HEK293T (cell line): ENCODE measurements at regions not wholly inside any gene's neighbourhood (a gene's known extent, or its start where the extent isn't known, plus 50 kb on each side); places are given as distances from the start of the nearest gene placed in this dataset.
"Not testable (repeated sequence)": the region's sequence is repeated elsewhere in the genome, so short reads cannot be mapped to it uniquely, and the experiment has no call there.

Experiments used
- CTCF ChIA-PET: fragments of 350-600 bp; formaldehyde crosslinking; extraction: SDS; loops from one replicate; lab custom pipeline; 2021; ENCODE audit warnings: antibody characterized with exemption, inconsistent platforms; lab: Yijun Ruan, JAX
- POLR2A ChIA-PET: fragments of 350-600 bp; formaldehyde crosslinking; extraction: SDS; loops from one replicate; lab custom pipeline; 2020; ENCODE audit warnings: antibody characterized with exemption, inconsistent platforms; lab: Yijun Ruan, JAX
- DNase-seq: peaks from one replicate; pipeline ENCODE4 v3.0.0; 2012; ENCODE audit warnings: mixed read lengths; ENCODE audit errors: extremely low spot score
- ARNT ChIP-seq: fragments of 450-650 bp; IDR thresholded peaks from 2 replicates; pipeline ENCODE4 v1.6.1; 2017; ENCODE audit warnings: mild to moderate bottlenecking
- BHLHE40 ChIP-seq: fragments of 450-650 bp; IDR thresholded peaks from 2 replicates; pipeline ENCODE4 v1.6.1; 2016; ENCODE audit warnings: mild to moderate bottlenecking, moderate library complexity, borderline replicate concordance
- CTBP1 ChIP-seq: fragments of 450-650 bp; IDR thresholded peaks from 2 replicates; pipeline ENCODE4 v1.6.1; 2016; ENCODE audit warnings: borderline replicate concordance
- ELF4 ChIP-seq: fragments of 450-650 bp; IDR thresholded peaks from 2 replicates; pipeline ENCODE4 v1.6.1; 2017; ENCODE audit warnings: antibody characterized with exemption
- FOXA1 ChIP-seq: fragments of 450-650 bp; IDR thresholded peaks from 2 replicates; pipeline ENCODE4 v1.6.1; 2016; ENCODE audit warnings: mild to moderate bottlenecking
- FOXK2 ChIP-seq: fragments of 450-650 bp; IDR thresholded peaks from 2 replicates; pipeline ENCODE4 v1.6.1; 2016; ENCODE audit warnings: mild to moderate bottlenecking
- FOXM1 ChIP-seq: fragments of 450-650 bp; IDR thresholded peaks from 2 replicates; pipeline ENCODE4 v1.6.1; 2017; ENCODE audit warnings: mild to moderate bottlenecking, borderline replicate concordance
- HDGF ChIP-seq: fragments of 450-650 bp; IDR thresholded peaks from 2 replicates; pipeline ENCODE4 v1.6.1; 2017; ENCODE audit warnings: antibody characterized with exemption, borderline replicate concordance
- L3MBTL2 ChIP-seq: fragments of 450-650 bp; conservative IDR thresholded peaks from 2 replicates; pipeline ENCODE4 v1.6.1; 2016; ENCODE audit warnings: mild to moderate bottlenecking
- LEF1 ChIP-seq: fragments of 450-650 bp; IDR thresholded peaks from 2 replicates; pipeline ENCODE4 v1.6.1; 2017; ENCODE audit warnings: mild to moderate bottlenecking, borderline replicate concordance
- NFRKB ChIP-seq: fragments of 450-650 bp; IDR thresholded peaks from 2 replicates; pipeline ENCODE4 v1.6.1; 2016; ENCODE audit warnings: mild to moderate bottlenecking, moderate library complexity
- SP1 ChIP-seq: fragments of 450-650 bp; IDR thresholded peaks from 2 replicates; pipeline ENCODE4 v1.6.1; 2017
- SUZ12 ChIP-seq: fragments of 450-650 bp; IDR thresholded peaks from 2 replicates; pipeline ENCODE4 v1.6.1; 2016; ENCODE audit warnings: mild to moderate bottlenecking
- TARDBP ChIP-seq: fragments of 450-650 bp; IDR thresholded peaks from 2 replicates; pipeline ENCODE4 v1.6.1; 2016
- ZNF384 ChIP-seq: fragments of 450-650 bp; IDR thresholded peaks from 2 replicates; pipeline ENCODE4 v1.6.1; 2016
- TF ChIP-seq, protein P1 (sequence below): fragments of 450-650 bp; IDR thresholded peaks from 2 replicates; pipeline ENCODE4 v1.6.1; 2016

DNA sequence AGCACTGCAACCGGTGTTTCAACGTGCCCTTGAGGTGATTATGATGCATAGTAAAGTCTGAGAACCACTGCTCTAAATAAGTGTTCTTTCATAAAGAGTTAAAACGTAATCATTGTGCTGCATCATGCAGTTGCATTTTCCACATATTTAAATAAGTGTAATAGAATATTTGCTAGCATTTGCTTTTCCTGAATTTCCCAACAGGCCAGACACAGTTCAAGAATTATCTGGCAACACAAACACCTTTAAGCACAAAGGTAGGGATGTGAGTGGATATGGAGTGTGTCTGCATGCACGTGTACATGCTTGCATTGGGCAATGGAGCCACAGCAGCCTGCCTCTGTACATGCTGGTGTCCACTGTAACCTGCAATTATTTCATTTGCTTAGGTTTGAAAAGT, 193.6 kb upstream of the PIK3R1 start:
- ChIA-PET POLR2A (no interaction called here), CTCF (no interaction called here)
- TF ChIP-seq ARNT, result no peak
- TF ChIP-seq FOXM1, result no peak
- TF ChIP-seq, protein P1, sequence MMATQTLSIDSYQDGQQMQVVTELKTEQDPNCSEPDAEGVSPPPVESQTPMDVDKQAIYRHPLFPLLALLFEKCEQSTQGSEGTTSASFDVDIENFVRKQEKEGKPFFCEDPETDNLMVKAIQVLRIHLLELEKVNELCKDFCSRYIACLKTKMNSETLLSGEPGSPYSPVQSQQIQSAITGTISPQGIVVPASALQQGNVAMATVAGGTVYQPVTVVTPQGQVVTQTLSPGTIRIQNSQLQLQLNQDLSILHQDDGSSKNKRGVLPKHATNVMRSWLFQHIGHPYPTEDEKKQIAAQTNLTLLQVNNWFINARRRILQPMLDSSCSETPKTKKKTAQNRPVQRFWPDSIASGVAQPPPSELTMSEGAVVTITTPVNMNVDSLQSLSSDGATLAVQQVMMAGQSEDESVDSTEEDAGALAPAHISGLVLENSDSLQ, result no peak
- TF ChIP-seq ELF4, result no peak
- TF ChIP-seq L3MBTL2, result no peak
- no peak for TF ChIP-seq FOXA1
- no peak for TF ChIP-seq ZNF384
- no peak for TF ChIP-seq CTBP1
- no peak for TF ChIP-seq TARDBP
- no peak for TF ChIP-seq SUZ12
- no peak for TF ChIP-seq NFRKB
- no peak for TF ChIP-seq BHLHE40
- TF ChIP-seq SP1, result no peak
- no peak for TF ChIP-seq HDGF
- no peak for TF ChIP-seq FOXK2
- no peak for TF ChIP-seq LEF1
- DNase-seq, result no peak

DNA sequence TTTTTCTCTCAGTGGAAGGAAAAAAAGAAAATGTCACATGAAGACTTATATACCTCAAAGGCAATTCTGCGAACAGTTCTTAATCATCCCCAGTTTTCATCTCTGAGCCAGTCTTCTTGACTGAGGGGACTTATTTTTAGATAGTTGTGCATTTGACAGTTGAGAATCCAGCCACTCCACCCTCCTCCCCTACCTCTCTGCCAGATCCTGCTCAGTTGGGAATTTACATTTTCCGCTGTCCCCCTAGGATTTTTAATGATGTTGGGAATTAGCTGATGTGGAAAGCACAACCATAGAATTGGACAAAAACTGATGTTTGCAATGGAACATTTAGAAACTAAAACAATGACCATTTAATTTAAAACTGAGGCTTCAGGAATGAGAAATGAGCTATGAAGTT, 194.3 kb upstream of the PIK3R1 start:
- DNase-seq, result no peak
- POLR2A ChIA-PET, result no interaction called here
- CTCF ChIA-PET, result no interaction called here
- TF ChIP-seq FOXK2 (no peak), SUZ12 (no peak), TARDBP (no peak), ARNT (no peak), CTBP1 (no peak), FOXA1 (no peak), ELF4 (no peak), BHLHE40 (no peak), NFRKB (no peak), L3MBTL2 (no peak)
- TF ChIP-seq, protein P1, result no peak

DNA sequence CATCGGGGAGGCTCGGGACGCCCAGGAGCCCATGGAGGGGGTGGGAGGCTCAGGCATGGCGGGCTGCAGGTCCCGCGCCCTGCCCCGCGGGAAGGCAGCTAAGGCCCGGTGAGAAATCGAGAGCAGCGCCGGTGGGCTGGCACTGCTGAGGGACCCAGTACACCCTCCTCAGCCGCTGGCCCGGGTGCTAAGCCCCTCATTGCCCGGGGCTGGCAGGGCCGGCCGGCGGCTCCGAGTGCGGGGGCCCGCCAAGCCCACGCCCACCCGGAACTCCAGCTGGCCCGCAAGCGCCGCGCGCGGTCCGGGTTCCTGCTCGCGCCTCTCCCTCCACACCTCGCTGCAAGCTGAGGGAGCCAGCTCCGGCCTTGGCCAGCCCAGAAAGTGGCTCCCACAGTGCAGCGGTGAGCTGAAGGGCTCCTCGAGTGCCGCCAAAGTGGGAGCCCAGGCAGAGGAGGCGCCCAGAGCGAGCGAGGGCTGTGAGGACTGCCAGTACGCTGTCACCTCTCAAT, 195.0 kb upstream of the PIK3R1 start:
- POLR2A ChIA-PET, DNase-seq, CTCF ChIA-PET: not testable (repeated sequence)

DNA sequence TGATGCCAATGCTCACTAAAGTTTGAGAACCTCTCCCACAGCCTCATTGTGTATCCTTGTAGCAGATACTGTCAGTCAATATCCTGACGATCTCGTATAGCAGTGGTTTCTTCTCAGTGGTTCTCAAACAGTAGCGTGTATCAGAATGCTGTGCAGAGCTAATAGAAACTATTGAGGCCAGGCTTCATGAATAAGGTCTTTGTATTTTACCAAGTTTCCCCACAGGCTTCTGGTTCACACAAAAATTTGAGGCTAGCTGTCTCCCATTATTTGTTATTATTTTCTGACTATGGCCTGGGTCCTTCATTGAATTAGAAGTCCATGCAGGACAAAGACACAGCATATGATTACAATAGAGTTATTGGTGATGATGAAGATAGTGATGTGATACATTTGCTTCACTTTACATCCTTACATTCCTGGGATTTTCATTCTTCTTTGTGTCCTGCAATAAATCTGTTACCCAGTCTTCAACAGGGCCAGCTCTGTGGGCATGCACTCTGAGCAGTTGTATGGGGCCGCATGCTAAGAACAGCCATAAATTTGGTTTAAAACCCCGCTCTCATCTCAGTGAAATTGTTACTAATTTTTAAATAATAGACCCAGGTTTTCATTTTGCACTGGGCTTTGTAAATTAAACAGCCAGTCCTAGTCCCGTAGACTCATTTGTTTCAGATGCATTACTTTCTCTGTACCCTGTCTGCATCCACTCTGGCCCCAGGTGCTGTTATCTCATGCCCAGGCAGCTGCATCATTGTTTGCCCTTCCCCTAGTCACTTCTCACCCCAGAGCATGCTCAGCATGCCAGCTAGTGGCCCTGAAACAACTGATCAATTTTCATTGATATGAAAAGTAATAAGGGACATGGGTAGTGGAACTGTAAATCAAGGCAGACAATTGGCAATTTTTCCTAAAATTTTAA, 199.9 kb upstream of the PIK3R1 start:
- ChIA-PET CTCF (no interaction called here), POLR2A (no interaction called here)
- TF ChIP-seq FOXM1, result no peak
- TF ChIP-seq FOXA1, result no peak
- TF ChIP-seq HDGF, result no peak
- no peak for TF ChIP-seq ZNF384
- TF ChIP-seq ARNT, result no peak
- TF ChIP-seq SP1, result no peak
- no peak for TF ChIP-seq NFRKB
- no peak for TF ChIP-seq TARDBP
- TF ChIP-seq, protein P1, result no peak
- TF ChIP-seq L3MBTL2, result no peak
- no peak for TF ChIP-seq ELF4
- TF ChIP-seq SUZ12, result no peak
- TF ChIP-seq LEF1, result no peak
- no peak for TF ChIP-seq CTBP1
- no peak for TF ChIP-seq FOXK2
- no peak for DNase-seq

DNA sequence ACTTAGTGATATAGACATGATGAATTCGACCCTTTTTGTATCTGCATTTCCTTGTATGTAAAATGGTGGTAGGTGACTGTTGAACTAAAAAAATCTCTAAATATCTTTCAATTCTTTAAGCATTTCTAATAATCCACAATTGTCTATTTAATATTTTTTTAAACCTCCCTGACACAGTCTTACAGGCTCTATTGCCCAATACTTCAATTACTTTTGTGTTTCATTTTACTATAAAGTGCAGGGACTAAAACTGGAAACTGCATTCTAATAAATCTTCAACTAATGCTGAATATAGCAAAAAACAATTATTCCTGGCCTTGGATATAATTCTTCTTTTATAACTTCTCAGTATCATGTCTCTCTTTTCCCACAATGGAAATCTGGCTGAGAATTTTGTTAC, 202.7 kb upstream of the PIK3R1 start:
- no peak for TF ChIP-seq LEF1
- TF ChIP-seq CTBP1, result no peak
- no peak for TF ChIP-seq ARNT
- TF ChIP-seq SP1, result no peak
- DNase-seq, result no peak
- CTCF ChIA-PET, result no interaction called here

DNA sequence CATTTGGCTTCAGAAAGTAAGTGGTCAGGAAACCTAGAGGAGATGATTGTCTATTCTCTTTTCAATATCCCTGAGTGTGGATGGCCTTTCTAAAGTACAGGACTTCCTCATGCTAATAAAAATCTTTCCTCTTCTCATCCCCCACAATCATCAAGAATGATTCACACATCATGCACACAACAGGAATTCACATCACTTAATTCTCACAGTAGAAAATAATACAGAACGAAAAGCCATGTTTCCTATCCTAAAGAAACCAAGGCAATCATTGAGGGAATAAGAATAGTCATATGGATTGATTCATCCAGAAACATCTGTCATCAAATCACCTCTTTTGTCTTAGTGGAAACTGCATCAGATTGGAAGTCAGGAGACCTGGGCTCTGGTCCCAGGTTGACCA, 203.1 kb upstream of the PIK3R1 start:
- TF ChIP-seq HDGF (no peak), ZNF384 (no peak), L3MBTL2 (no peak), NFRKB (no peak), ARNT (no peak), FOXM1 (no peak), SUZ12 (no peak), LEF1 (no peak), CTBP1 (no peak), ELF4 (no peak), FOXA1 (no peak), BHLHE40 (no peak), TARDBP (no peak), FOXK2 (no peak), SP1 (no peak)
- TF ChIP-seq, protein P1, result no peak
- POLR2A ChIA-PET, result no interaction called here
- DNase-seq, result no peak
- CTCF ChIA-PET, result no interaction called here

More for the DNA sequence above, 202.7 kb upstream of the PIK3R1 start:
- POLR2A ChIA-PET, result no interaction called here
